ENCODE measurements at regions not wholly inside any gene's neighbourhood (a gene's known extent, or its start where the extent isn't known, plus 50 kb on each side); places are given as distances from the start of the nearest gene placed in this dataset.

DNA sequence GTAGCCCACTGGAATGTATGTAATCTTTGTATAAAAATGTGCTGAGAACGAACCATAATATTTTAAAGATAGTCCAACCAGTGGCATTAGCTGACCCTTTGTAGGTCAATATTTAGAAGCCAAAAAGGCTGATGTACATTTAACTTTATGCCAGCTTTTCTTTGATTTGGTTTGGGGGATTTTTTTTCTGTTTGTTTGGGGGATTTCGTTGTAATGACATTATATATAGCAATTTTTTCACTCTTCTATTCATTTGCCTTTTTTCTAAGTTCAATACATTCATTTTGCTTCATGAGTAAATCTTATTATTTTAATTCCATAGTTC is 382.0 kb upstream of the NOCT start:
- H3K9ac ChIP-seq (ENCODE audit: insufficient read depth, low read length, poor library complexity, severe bottlenecking), result no peak overlapping the region
- no peaks in the 10 kb centered on the region for H3K36me3 ChIP-seq (replicated peaks in 1 of 2; ENCODE audit: control insufficient read depth in 1 of 2, insufficient read depth in 2 of 2, low read length in 2 of 2)
- H3K27ac ChIP-seq (ENCODE audit: low read depth in 1 of 2, low read length in 2 of 2), result no peak overlapping the region
- no peak for TF ChIP-seq CTCF (IDR thresholded peaks at IDR 0.05)
- Mint-ChIP-seq H3K4me3 (no peak overlapping the region), H3K27me3 (ENCODE audit: low read depth in 3 of 3) (peaks cover 0 to 4% (median 1%) of the 10 kb centered on the region in 3 donors), H3K4me1 (no peaks in the 10 kb centered on the region), H3K27ac (no peak overlapping the region), H3K36me3 (no peaks in the 10 kb centered on the region), H3K9me3 (peaks cover 0 to 1% (median 0%) of the 10 kb centered on the region in 7 donors)
- no peaks in the 10 kb centered on the region for H3K27me3 ChIP-seq (ENCODE audit: control insufficient read depth in 2 of 2, insufficient read depth in 2 of 2, low read length in 2 of 2)
- H3K9me3 ChIP-seq (replicated peaks in 1 of 2; ENCODE audit: control insufficient read depth in 1 of 2, insufficient read depth in 1 of 2, low read length in 2 of 2), result no peaks in the 10 kb centered on the region
- H3K79me2 ChIP-seq (ENCODE audit: insufficient read depth, low read length), result no peaks in the 10 kb centered on the region
- intact Hi-C loops (cut with micrococcal nuclease), result no loop called here
- H4K20me1 ChIP-seq (ENCODE audit: insufficient read depth, low read length), result no peaks in the 10 kb centered on the region
- WGBS (ENCODE audit: insufficient coverage), result no CpG with 5 or more reads among the region's 2 CpGs
- no peak overlapping the region for H2AFZ ChIP-seq (ENCODE audit: insufficient read depth, low read depth, low read length, poor library complexity, severe bottlenecking)
- DNase-seq, result no peak
- H3K4me3 ChIP-seq (replicated peaks in 1 of 3; ENCODE audit: low read depth in 2 of 3, low read length in 3 of 3), result no peak overlapping the region
- H3K4me1 ChIP-seq (ENCODE audit: control insufficient read depth in 1 of 2, insufficient read depth in 2 of 2, low read length in 2 of 2), result no peaks in the 10 kb centered on the region
- no peak overlapping the region for H3K4me2 ChIP-seq (replicated peaks; ENCODE audit: extremely low read depth, low read length, poor library complexity, severe bottlenecking)

DNA sequence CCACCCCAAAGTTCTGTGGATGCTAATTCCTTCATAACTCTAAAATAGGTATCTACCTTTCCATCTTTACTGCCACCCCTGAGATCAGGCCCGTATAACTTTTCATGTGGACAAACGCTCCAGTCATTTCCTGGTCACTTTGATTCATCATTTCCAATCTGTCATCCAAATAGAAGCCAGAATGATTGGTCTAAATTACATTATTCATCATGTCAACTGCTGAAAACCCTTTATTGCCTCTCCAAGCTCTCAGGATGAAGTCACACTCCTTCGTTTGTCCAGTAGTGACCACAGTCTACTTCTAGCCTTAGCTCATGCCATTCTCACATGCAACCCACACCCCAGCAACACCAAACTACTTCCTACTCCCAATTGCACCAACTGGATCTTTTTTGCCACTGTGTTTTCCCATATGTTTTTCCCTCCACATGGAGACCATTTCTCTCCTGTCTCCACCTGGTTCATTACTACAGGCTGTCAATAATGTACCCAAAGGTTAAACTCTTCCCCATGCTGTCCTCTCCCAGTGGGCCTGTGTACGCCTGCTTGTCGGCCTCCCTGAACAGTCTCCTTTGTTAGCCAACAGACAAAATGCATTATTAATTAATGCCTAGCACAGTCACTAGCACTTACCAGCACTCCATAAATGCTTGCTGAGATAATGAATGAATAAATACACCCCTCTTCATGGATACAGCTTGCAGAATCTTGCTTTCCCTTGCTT is 382.6 kb upstream of the NOCT start:
- Mint-ChIP-seq H3K4me1 (no peaks in the 10 kb centered on the region), H3K9me3 (peaks cover 0 to 3% (median 0%) of the 10 kb centered on the region in 7 donors), H3K36me3 (no peaks in the 10 kb centered on the region), H3K27me3 (ENCODE audit: low read depth in 3 of 3) (peaks cover 0 to 4% (median 3%) of the 10 kb centered on the region in 3 donors), H3K4me3 (no peak overlapping the region), H3K27ac (peak overlapping the region in 1 of 7 donors; percentile 6)
- 92% methylated on average over 5 of the region's 5 CpGs for WGBS (ENCODE audit: insufficient coverage)
- intact Hi-C loops (cut with micrococcal nuclease), result no loop called here
- Histone ChIP-seq H2AFZ (ENCODE audit: insufficient read depth, low read depth, low read length, poor library complexity, severe bottlenecking) (no peak overlapping the region), H3K4me3 (replicated peaks in 1 of 3; ENCODE audit: low read depth in 2 of 3, low read length in 3 of 3) (no peak overlapping the region), H3K79me2 (ENCODE audit: insufficient read depth, low read length) (no peaks in the 10 kb centered on the region), H3K4me1 (ENCODE audit: control insufficient read depth in 1 of 2, insufficient read depth in 2 of 2, low read length in 2 of 2) (no peaks in the 10 kb centered on the region), H3K36me3 (replicated peaks in 1 of 2; ENCODE audit: control insufficient read depth in 1 of 2, insufficient read depth in 2 of 2, low read length in 2 of 2) (no peaks in the 10 kb centered on the region), H3K9ac (ENCODE audit: insufficient read depth, low read length, poor library complexity, severe bottlenecking) (no peak overlapping the region), H3K27ac (ENCODE audit: low read depth in 1 of 2, low read length in 2 of 2) (no peak overlapping the region), H3K27me3 (ENCODE audit: control insufficient read depth in 2 of 2, insufficient read depth in 2 of 2, low read length in 2 of 2) (no peaks in the 10 kb centered on the region), H3K9me3 (replicated peaks in 1 of 2; ENCODE audit: control insufficient read depth in 1 of 2, insufficient read depth in 1 of 2, low read length in 2 of 2) (no peaks in the 10 kb centered on the region), H3K4me2 (replicated peaks; ENCODE audit: extremely low read depth, low read length, poor library complexity, severe bottlenecking) (no peak overlapping the region), H4K20me1 (ENCODE audit: insufficient read depth, low read length) (no peaks in the 10 kb centered on the region)
- TF ChIP-seq CTCF (IDR thresholded peaks at IDR 0.05), result no peak
- DNase-seq, result no peak

Measured in CD14-positive monocyte (primary cell).